HG02798 (cell line): ENCODE measurements at regions not wholly inside any gene's neighbourhood (a gene's known extent, or its start where the extent isn't known, plus 50 kb on each side); places are given as distances from the start of the nearest gene placed in this dataset.
"Not testable (repeated sequence)": the region's sequence is repeated elsewhere in the genome, so short reads cannot be mapped to it uniquely, and the experiment has no call there.

Source experiments
- ATAC-seq: cut with Tn5 transposase; IDR thresholded peaks from one replicate; pipeline ENCODE4 v1.9.1; 2021; ENCODE audit warnings: mild to moderate bottlenecking; ENCODE audit not compliant: unreplicated experiment, poor library complexity

GRCh38 chr3:109977897-109978296, 640.6 kb upstream of the DPPA4 start:
- ATAC-seq = no peak

- no peak for ATAC-seq
These were observed 644.9 kb upstream of the DPPA4 start for GRCh38 chr3:109982201-109982600.

- ATAC-seq = no peak
These were observed 647.6 kb upstream of the DPPA4 start for GRCh38 chr3:109984976-109985375.

- no peak for ATAC-seq
These were observed 648.7 kb upstream of the DPPA4 start for GRCh38 chr3:109985943-109986555.

- no peak for ATAC-seq
These were observed 657.5 kb upstream of the DPPA4 start for GRCh38 chr3:109994853-109995252.

- no peak for ATAC-seq
These were observed 658.0 kb upstream of the DPPA4 start for GRCh38 chr3:109995377-109995776.

GRCh38 chr3:110001905-110002304, 664.6 kb upstream of the DPPA4 start:
- ATAC-seq = not testable (repeated sequence)

- no peak for ATAC-seq
These were observed 669.6 kb upstream of the DPPA4 start for GRCh38 chr3:110006913-110007312.

GRCh38 chr3:110015231-110015963, 678.1 kb upstream of the DPPA4 start:
- no peak for ATAC-seq

GRCh38 chr3:110016235-110016815, 679.0 kb upstream of the DPPA4 start:
- no peak for ATAC-seq

- no peak for ATAC-seq
These were observed 680.0 kb upstream of the DPPA4 start for GRCh38 chr3:110017304-110017703.

GRCh38 chr3:110021659-110022058, 684.3 kb upstream of the DPPA4 start:
- ATAC-seq = no peak

- not testable (repeated sequence) for ATAC-seq
These were observed 685.7 kb upstream of the DPPA4 start for GRCh38 chr3:110023022-110023421.

- ATAC-seq = no peak
These were observed 689.1 kb upstream of the DPPA4 start for GRCh38 chr3:110026421-110026820.

GRCh38 chr3:110027446-110028080, 690.2 kb upstream of the DPPA4 start:
- ATAC-seq = no peak

- ATAC-seq = no peak
These were observed 694.6 kb upstream of the DPPA4 start for GRCh38 chr3:110031975-110032374.

GRCh38 chr3:110059431-110059830, 722.1 kb upstream of the DPPA4 start:
- no peak for ATAC-seq

GRCh38 chr3:110062716-110063115, 725.4 kb upstream of the DPPA4 start:
- ATAC-seq = no peak

- ATAC-seq = no peak
These were observed 725.8 kb upstream of the DPPA4 start for GRCh38 chr3:110063178-110063577.

- no peak for ATAC-seq
These were observed 728.9 kb upstream of the DPPA4 start for GRCh38 chr3:110066206-110066605.

GRCh38 chr3:110067527-110067926, 730.2 kb upstream of the DPPA4 start:
- no peak for ATAC-seq
